ENCODE measurements at regions not wholly inside any gene's neighbourhood (a gene's known extent, or its start where the extent isn't known, plus 50 kb on each side); places are given as distances from the start of the nearest gene placed in this dataset.

- TF ChIP-seq CTCF (IDR thresholded peaks at IDR 0.05), result no peak
- TF ChIP-seq EZH2 (IDR thresholded peaks at IDR 0.05; ENCODE audit: borderline replicate concordance, insufficient read depth, low read depth, low read length, poor library complexity, severe bottlenecking), result no peak
Observed at GRCh38 chr4:160202802-160203201, 1099.9 kb downstream of the RAPGEF2 start.

All from B cell (primary cell).